ENCODE measurements at regions not wholly inside any gene's neighbourhood (a gene's known extent, or its start where the extent isn't known, plus 50 kb on each side); places are given as distances from the start of the nearest gene placed in this dataset.

- intact Hi-C loops (cut with DNase I; ENCODE audit: low total_unique reads): no loop called here
- no peaks in the 10 kb centered on the region for H3K27me3 ChIP-seq
- no peak overlapping the region for H3K27ac ChIP-seq
- no peaks in the 10 kb centered on the region for H3K4me1 ChIP-seq
- TF ChIP-seq CTCF (IDR thresholded peaks at IDR 0.05): no peak
- TF ChIP-seq POLR2A (IDR thresholded peaks at IDR 0.05): no peak
- no peaks in the 10 kb centered on the region for H3K9me3 ChIP-seq
- H3K36me3 ChIP-seq: no peaks in the 10 kb centered on the region
- no peak overlapping the region for H3K4me3 ChIP-seq
- DNase-seq: no peak
These were observed 531.4 kb downstream of the TMEM182 start for GRCh38 chr2:103293067-103293741.

- H3K27me3 ChIP-seq: no peaks in the 10 kb centered on the region
- no peak overlapping the region for H3K4me3 ChIP-seq
- no peak overlapping the region for H3K27ac ChIP-seq
- DNase-seq: no peak
- no peaks in the 10 kb centered on the region for H3K36me3 ChIP-seq
- intact Hi-C loops (cut with DNase I; ENCODE audit: low total_unique reads): no loop called here
- H3K4me1 ChIP-seq: no peaks in the 10 kb centered on the region
- H3K9me3 ChIP-seq: no peaks in the 10 kb centered on the region
- no peak for TF ChIP-seq CTCF (IDR thresholded peaks at IDR 0.05)
- no peak for TF ChIP-seq POLR2A (IDR thresholded peaks at IDR 0.05)
These were observed 531.9 kb downstream of the TMEM182 start for GRCh38 chr2:103293742-103294077.

- Histone ChIP-seq H3K9me3 (no peaks in the 10 kb centered on the region), H3K27ac (no peak overlapping the region), H3K4me1 (no peaks in the 10 kb centered on the region), H3K27me3 (no peaks in the 10 kb centered on the region), H3K36me3 (no peaks in the 10 kb centered on the region), H3K4me3 (no peak overlapping the region)
- intact Hi-C loops (cut with DNase I; ENCODE audit: low total_unique reads): no loop called here
- TF ChIP-seq CTCF (IDR thresholded peaks at IDR 0.05): no peak
- no peak for TF ChIP-seq POLR2A (IDR thresholded peaks at IDR 0.05)
- DNase-seq: no peak
These were observed 532.6 kb downstream of the TMEM182 start for GRCh38 chr2:103294420-103294819.

GRCh38 chr2:103295591-103295990, 533.8 kb downstream of the TMEM182 start:
- H3K27me3 ChIP-seq: no peaks in the 10 kb centered on the region
- H3K27ac ChIP-seq: no peak overlapping the region
- no peaks in the 10 kb centered on the region for H3K9me3 ChIP-seq
- H3K4me1 ChIP-seq: no peaks in the 10 kb centered on the region
- H3K4me3 ChIP-seq: no peak overlapping the region
- TF ChIP-seq POLR2A (IDR thresholded peaks at IDR 0.05): no peak
- TF ChIP-seq CTCF (IDR thresholded peaks at IDR 0.05): no peak
- no peaks in the 10 kb centered on the region for H3K36me3 ChIP-seq
- DNase-seq: no peak
- intact Hi-C loops (cut with DNase I; ENCODE audit: low total_unique reads): no loop called here

GRCh38 chr2:103324671-103325070, 562.8 kb downstream of the TMEM182 start:
- DNase-seq: no peak
- intact Hi-C loops (cut with DNase I; ENCODE audit: low total_unique reads): no loop called here
- Histone ChIP-seq H3K36me3 (no peaks in the 10 kb centered on the region), H3K4me1 (no peaks in the 10 kb centered on the region), H3K27me3 (no peaks in the 10 kb centered on the region), H3K27ac (no peak overlapping the region), H3K9me3 (no peaks in the 10 kb centered on the region), H3K4me3 (no peak overlapping the region)
- TF ChIP-seq POLR2A (IDR thresholded peaks at IDR 0.05) (no peak), CTCF (IDR thresholded peaks at IDR 0.05) (no peak)
